Endothelial cell of umbilical vein (primary cell): ENCODE measurements at regions not wholly inside any gene's neighbourhood (a gene's known extent, or its start where the extent isn't known, plus 50 kb on each side); places are given as distances from the start of the nearest gene placed in this dataset.

Experiments used
- BruUV-seq: library from RNA; stranded (reverse); fragments of 400-500 nt; replicated peaks from 2 replicates; lab custom pipeline; 2021; lab: Mats Ljungman, UMichigan
- CTCF ChIA-PET: fragments of 300-600, 350-600 bp; sonication (Branson Sonifier 250); formaldehyde crosslinking; loops from one replicate; lab custom pipeline; 2021; ENCODE audit warnings: antibody characterized with exemption, inconsistent platforms; lab: Charles Lee
- POLR2A ChIA-PET: fragments of 300-600, 350-600 bp; sonication (Branson Sonifier 250); formaldehyde crosslinking; loops from one replicate; lab custom pipeline; 2021; ENCODE audit warnings: antibody characterized with exemption, inconsistent platforms; lab: Charles Lee
- DNase-seq: peaks from one replicate; pipeline ENCODE4 v3.0.0-alpha.2; 2011; ENCODE audit warnings: low read depth, low spot score
- FAIRE-seq: peaks from 2 replicates; lab custom pipeline; 2011; peaks lifted over from hg19 to GRCh38; lab: Jason Lieb, UNC
- H2AFZ ChIP-seq: 2 replicates; pipeline ENCODE4 v1.6.0; 2012; ENCODE audit warnings: low read depth, low read length, control low read depth, inconsistent platforms
- H3K27ac ChIP-seq: 2 replicates; pipeline ENCODE4 v1.5.1; 2011; ENCODE audit warnings: low read depth, mild to moderate bottlenecking, control low read depth, low read length, moderate library complexity; ENCODE audit not compliant: insufficient read depth
- H3K27me3 ChIP-seq, 2 experiments: 2 replicates each; pipeline versions ENCODE4 v1.6.0 to v1.6.1; 2011; ENCODE audit warnings: low read length in 2 of 2, mixed read lengths in 1 of 2; ENCODE audit not compliant: control insufficient read depth in 2 of 2, insufficient read depth in 2 of 2
- H3K36me3 ChIP-seq, 2 experiments: 2 replicates in 1 of 2; 3 replicates in 1 of 2; pipeline ENCODE4 v1.5.1; 2011; ENCODE audit warnings: low read length in 2 of 2, mild to moderate bottlenecking in 1 of 2, moderate library complexity in 1 of 2; ENCODE audit not compliant: control insufficient read depth in 2 of 2, insufficient read depth in 2 of 2; ENCODE audit errors: extremely low read depth in 1 of 2
- H3K4me1 ChIP-seq: 3 replicates; pipeline ENCODE4 v1.5.1; 2011; ENCODE audit warnings: mild to moderate bottlenecking, low read length; ENCODE audit not compliant: control insufficient read depth, insufficient read depth; ENCODE audit errors: extremely low read depth
- H3K4me2 ChIP-seq: 2 replicates; pipeline ENCODE4 v1.6.1; 2011; ENCODE audit warnings: low read length, control low read depth, mixed read lengths; ENCODE audit not compliant: insufficient read depth
- H3K4me3 ChIP-seq, 3 experiments: fragments of 200-600 bp in 1 of 3; sonication (generic), shearing (Covaris generic) in 1 of 3; replicated peaks in 1 of 3; 2 replicates each; pipeline ENCODE4 v1.5.1; 2011 to 2016; ENCODE audit warnings: control low read depth in 3 of 3, low read length in 3 of 3, mild to moderate bottlenecking in 2 of 3, inconsistent platforms in 1 of 3, low read depth in 1 of 3, moderate library complexity in 1 of 3; ENCODE audit not compliant: insufficient read depth in 1 of 3
- H3K79me2 ChIP-seq: 2 replicates; pipeline ENCODE4 v1.6.0; 2012; ENCODE audit warnings: low read length, inconsistent platforms; ENCODE audit not compliant: control insufficient read depth, insufficient read depth
- H3K9ac ChIP-seq: replicated peaks from 2 replicates; pipeline ENCODE3; 2011; ENCODE audit warnings: low read length, control low read depth; ENCODE audit not compliant: insufficient read depth; ENCODE audit errors: extremely low read depth
- H3K9me1 ChIP-seq: replicated peaks from 3 replicates; pipeline ENCODE4 v1.6.0; 2011; ENCODE audit warnings: mild to moderate bottlenecking, low read length; ENCODE audit not compliant: control insufficient read depth, insufficient read depth; ENCODE audit errors: extremely low read depth
- H3K9me3 ChIP-seq: replicated peaks from 2 replicates; pipeline ENCODE4 v1.5.1; 2012; ENCODE audit warnings: low read length, inconsistent platforms; ENCODE audit not compliant: control insufficient read depth, insufficient read depth
- H4K20me1 ChIP-seq: replicated peaks from 2 replicates; pipeline ENCODE3; 2011; ENCODE audit warnings: mild to moderate bottlenecking, low read length; ENCODE audit not compliant: control insufficient read depth, insufficient read depth; ENCODE audit errors: extremely low read depth
- CTCF ChIP-seq, 2 donors: IDR thresholded peaks; 1 replicate in 1 of 2; 2 replicates in 1 of 2; pipeline ENCODE4 v1.5.1; 2011; ENCODE audit warnings: low read length in 2 of 2, mild to moderate bottlenecking in 2 of 2, moderate library complexity in 2 of 2, control low read depth in 1 of 2, inconsistent platforms in 1 of 2, low read depth in 1 of 2; ENCODE audit not compliant: insufficient read depth in 1 of 2; ENCODE audit errors: extremely low read depth in 1 of 2
- EZH2 ChIP-seq: IDR thresholded peaks from 2 replicates; pipeline ENCODE4 v1.6.1; 2012; ENCODE audit warnings: borderline replicate concordance, low read depth, mild to moderate bottlenecking, moderate library complexity, low read length, inconsistent platforms; ENCODE audit not compliant: severe bottlenecking
- FOS ChIP-seq: IDR thresholded peaks from 2 replicates; pipeline ENCODE4 v1.6.1; 2011; ENCODE audit warnings: mild to moderate bottlenecking, low read length, moderate library complexity, borderline replicate concordance; ENCODE audit not compliant: insufficient read depth
- GATA2 ChIP-seq: IDR thresholded peaks from 2 replicates; pipeline ENCODE4 v1.7.0; 2011; ENCODE audit warnings: low read depth, mild to moderate bottlenecking, moderate library complexity, mixed read lengths, low read length; ENCODE audit not compliant: insufficient read length, insufficient read depth
- JUN ChIP-seq: IDR thresholded peaks from 2 replicates; pipeline ENCODE4 v1.6.1; 2011; ENCODE audit warnings: borderline replicate concordance, low read depth; ENCODE audit not compliant: insufficient read length, insufficient read depth
- MAX ChIP-seq: IDR thresholded peaks from 2 replicates; pipeline ENCODE4 v1.6.1; 2011; ENCODE audit not compliant: insufficient read depth, insufficient read length
- MYC ChIP-seq: IDR thresholded peaks from one replicate; pipeline ENCODE4 v1.6.1; 2011; ENCODE audit warnings: mild to moderate bottlenecking, low read depth, low read length
- POLR2A ChIP-seq: IDR thresholded peaks from 2 replicates; pipeline ENCODE4 v1.6.1; 2012; ENCODE audit warnings: low read depth, mild to moderate bottlenecking, control low read depth, low read length
- POLR2AphosphoS5 ChIP-seq: IDR thresholded peaks from 2 replicates; pipeline ENCODE4 v1.6.1; 2012; ENCODE audit warnings: low read depth, mild to moderate bottlenecking, control low read depth, low read length, moderate library complexity; ENCODE audit not compliant: insufficient read depth
- dilution Hi-C: fragments of 300-500 bp; cut with MboI; formaldehyde crosslinking; loops from one replicate; pipeline ENCODE4 v1.15.0; 2019; ENCODE audit warnings: low sequenced_read_pairs; ENCODE audit not compliant: extremely low pct_ligation_motif_present
- intact Hi-C: fragments of 100-400 bp; cut with micrococcal nuclease; formaldehyde crosslinking; loops from one replicate; pipeline ENCODE4 v1.10.0; 2022

GRCh38 chr2:8266563-8266962 lies 415.3 kb upstream of the ID2 start:
- Histone ChIP-seq H3K27me3 (no peaks in the 10 kb centered on the region), H3K27ac (no peak overlapping the region), H2AFZ (no peak overlapping the region), H3K4me2 (no peak overlapping the region), H3K9ac (no peak overlapping the region), H3K36me3 (no peaks in the 10 kb centered on the region), H3K4me1 (no peaks in the 10 kb centered on the region), H3K9me1 (no peaks in the 10 kb centered on the region), H3K4me3 (no peak overlapping the region), H3K79me2 (no peaks in the 10 kb centered on the region), H4K20me1 (no peaks in the 10 kb centered on the region), H3K9me3 (peaks cover 2% of the 10 kb centered on the region)
- no peak for DNase-seq
- TF ChIP-seq POLR2A, result no peak
- no peak for TF ChIP-seq MYC
- no peak for TF ChIP-seq FOS
- no peak for TF ChIP-seq CTCF (IDR thresholded peaks at IDR 0.05; ENCODE audit: extremely low read depth in 1 of 2, insufficient read depth in 1 of 2, low read depth in 1 of 2, low read length in 2 of 2)
- no peak for TF ChIP-seq POLR2AphosphoS5
- TF ChIP-seq MAX, result no peak
- TF ChIP-seq EZH2, result no peak
- no peak for TF ChIP-seq JUN
- TF ChIP-seq GATA2, result no peak
- intact Hi-C loops, result no loop called here
- ChIA-PET POLR2A (no interaction called here), CTCF (no interaction called here)
- dilution Hi-C loops, result no loop called here
- BruUV-seq, result no TSS peak
- FAIRE-seq, result no peak
